GM12878 (cell line): ENCODE measurements at regions not wholly inside any gene's neighbourhood (a gene's known extent, or its start where the extent isn't known, plus 50 kb on each side); places are given as distances from the start of the nearest gene placed in this dataset.

Experiments
- E2F4 ChIP-seq: IDR thresholded peaks from 2 replicates; pipeline ENCODE4 v1.6.1; 2012; ENCODE audit warnings: low read depth, low read length, improper control_type of control experiment
- SPI1 ChIP-seq: IDR thresholded peaks from 2 replicates; pipeline ENCODE4 v1.6.1; 2011; ENCODE audit warnings: low read depth, mild to moderate bottlenecking, low read length, moderate library complexity, borderline replicate concordance; ENCODE audit not compliant: insufficient read depth

DNA sequence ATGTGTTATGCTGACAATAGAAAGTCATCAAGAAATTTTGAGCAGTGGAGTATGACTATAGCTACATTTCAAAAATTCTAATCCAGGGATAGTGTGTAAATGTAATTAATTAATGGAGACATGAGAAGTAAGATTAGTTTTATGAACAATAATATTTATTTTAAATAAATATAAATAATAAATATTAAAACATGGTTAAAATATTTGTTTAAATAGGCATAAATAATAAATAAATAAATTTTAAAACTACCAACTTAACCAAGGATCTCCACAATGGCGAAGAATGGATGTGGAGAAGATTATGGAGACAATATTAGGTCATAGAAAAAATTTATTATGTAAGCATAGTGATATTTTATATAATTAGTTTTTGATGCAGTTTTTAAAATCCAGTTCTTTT lies 588.2 kb upstream of the NOVA1 start:
- TF ChIP-seq E2F4 (no peak), SPI1 (no peak)
